Activated CD8-positive, alpha-beta T cell treated with anti-CD3 and anti-CD28 coated beads for 36 hours (primary cell): ENCODE measurements at regions not wholly inside any gene's neighbourhood (a gene's known extent, or its start where the extent isn't known, plus 50 kb on each side); places are given as distances from the start of the nearest gene placed in this dataset.
A peak's percentile ranks its signal among the peaks of the same experiment; 100 is the strongest.

Experiments used
- ATAC-seq: fragments of 200-7000 bp; cut with Tn5 transposase; one replicate; pipeline ENCODE4 v1.10.0; 2021; ENCODE audit warnings: mild to moderate bottlenecking, moderate library complexity
- CTCF ChIA-PET: fragments of 350-600 bp; sonication (Branson Sonifier 250); formaldehyde crosslinking; loops from one replicate; lab custom pipeline; 2021; ENCODE audit warnings: antibody characterized with exemption; lab: Charles Lee
- POLR2A ChIA-PET: fragments of 350-600 bp; sonication (Branson Sonifier 250); formaldehyde crosslinking; loops from one replicate; lab custom pipeline; 2021; ENCODE audit warnings: antibody characterized with exemption; lab: Charles Lee
- DNase-seq: peaks from one replicate; pipeline ENCODE4 v3.0.0-alpha.2; 2020
- H3K27ac Mint-ChIP-seq: one replicate; pipeline ENCODE4 v1.8.0; 2021; ENCODE audit warnings: mild to moderate bottlenecking, mixed read lengths
- H3K27me3 Mint-ChIP-seq: one replicate; pipeline ENCODE4 v1.8.0; 2021; ENCODE audit warnings: mixed read lengths
- H3K36me3 Mint-ChIP-seq: one replicate; pipeline ENCODE4 v1.8.0; 2021; ENCODE audit warnings: low read depth, mixed read lengths
- H3K4me1 Mint-ChIP-seq: one replicate; pipeline ENCODE4 v1.8.0; 2021; ENCODE audit warnings: low read depth, mixed read lengths
- H3K4me3 Mint-ChIP-seq: one replicate; pipeline ENCODE4 v1.8.0; 2021; ENCODE audit warnings: mild to moderate bottlenecking, moderate library complexity, mixed read lengths
- H3K9me3 Mint-ChIP-seq: one replicate; pipeline ENCODE4 v1.8.0; 2021; ENCODE audit warnings: mixed read lengths
- CTCF ChIP-seq: fragments of 200-600 bp; IDR thresholded peaks from one replicate; pipeline ENCODE4 v1.8.0; 2022; ENCODE audit warnings: antibody characterized with exemption, mild to moderate bottlenecking
- intact Hi-C: fragments of 100-400 bp; cut with micrococcal nuclease; formaldehyde crosslinking; loops from one replicate; pipeline ENCODE4 v1.10.0; 2022

DNA sequence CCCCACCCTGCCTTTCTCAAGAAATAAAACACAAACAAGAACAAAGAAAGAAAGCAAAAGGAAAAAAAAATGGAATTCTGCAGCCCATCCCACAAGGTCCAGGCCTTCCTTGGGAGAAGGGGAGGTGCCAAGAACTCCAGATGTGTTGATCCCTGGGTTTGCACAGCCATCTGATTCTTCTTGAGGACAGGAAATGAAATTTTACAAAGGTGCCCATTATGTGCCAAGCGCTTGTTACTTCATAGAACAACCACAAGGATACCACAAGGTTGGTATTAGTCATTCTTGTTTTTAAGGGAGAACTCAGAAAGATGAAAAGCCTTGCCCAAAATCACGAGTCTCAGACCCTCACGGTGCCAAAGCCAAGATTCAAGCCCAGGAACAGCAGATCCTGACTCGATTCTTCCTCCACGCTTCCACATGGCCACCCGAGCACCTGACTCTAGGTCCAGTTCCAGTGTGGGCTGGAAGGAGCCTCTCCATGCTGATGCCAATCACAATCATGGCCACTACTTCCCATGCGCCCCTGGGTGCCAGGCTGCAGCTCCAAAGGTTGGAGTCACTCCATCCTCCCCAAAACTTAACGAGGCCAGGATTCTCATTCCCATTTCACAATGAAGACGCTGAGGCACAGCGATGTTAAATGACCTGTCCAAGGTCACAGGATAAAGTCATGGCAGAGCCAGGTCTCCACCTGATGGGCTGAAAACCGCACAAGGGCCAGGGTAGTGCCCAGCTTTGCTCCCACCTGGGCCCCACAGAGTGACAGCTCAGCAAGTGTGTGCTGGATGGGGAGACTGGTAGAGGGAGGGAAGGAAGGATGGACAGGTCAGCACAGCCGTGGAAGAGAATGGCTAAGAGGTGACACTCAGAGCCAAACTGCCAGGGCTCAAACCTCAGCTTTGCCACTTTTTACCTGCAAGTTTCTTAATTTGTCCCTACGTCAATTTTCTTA lies 66.7 kb upstream of the TOP1 start:
- POLR2A ChIA-PET, result interaction anchor here (0.7 kb wide), 1 partner anchor 196 kb away, joined by 3 read pairs; no protein-coding TSS in a partner anchor
- no peak overlapping the region for H3K4me3 Mint-ChIP-seq
- DNase-seq, result no peak
- H3K27ac Mint-ChIP-seq, result no peak overlapping the region
- peak; percentile 44 for ATAC-seq
- TF ChIP-seq CTCF, result no peak
- H3K4me1 Mint-ChIP-seq, result peaks cover 8% of the 10 kb centered on the region
- CTCF ChIA-PET, result interaction anchor here (0.6 to 3.9 kb wide), 36 partner anchors 9 to 1088 kb away, joined by 3 to 71 read pairs (median 4); no protein-coding TSS in a partner anchor
- H3K9me3 Mint-ChIP-seq, result no peaks in the 10 kb centered on the region
- H3K27me3 Mint-ChIP-seq, result no peaks in the 10 kb centered on the region
- intact Hi-C loops, result loop anchor here (5.0 to 10.0 kb wide), 2 partner anchors 220 to 383 kb away; partner anchors contain the start of gene LPIN3
- no peaks in the 10 kb centered on the region for H3K36me3 Mint-ChIP-seq

GRCh38 chr20:40962733-40963504 lies 65.7 kb upstream of the TOP1 start:
- Mint-ChIP-seq H3K4me1 (peaks cover 8% of the 10 kb centered on the region), H3K4me3 (no peak overlapping the region), H3K36me3 (no peaks in the 10 kb centered on the region), H3K27me3 (no peaks in the 10 kb centered on the region), H3K27ac (no peak overlapping the region), H3K9me3 (no peaks in the 10 kb centered on the region)
- intact Hi-C loops, result loop anchor here (5.0 to 10.0 kb wide), 2 partner anchors 221 to 382 kb away; partner anchors contain the start of gene LPIN3
- ATAC-seq, result peak; percentile 89
- TF ChIP-seq CTCF, result peak; percentile 96
- POLR2A ChIA-PET, result no interaction called here
- DNase-seq, result peak; percentile 78
- CTCF ChIA-PET, result interaction anchor here (0.6 to 3.9 kb wide), 60 partner anchors 10 to 1089 kb away, joined by 3 to 71 read pairs (median 4); partner anchors contain the start of gene MAFB

DNA sequence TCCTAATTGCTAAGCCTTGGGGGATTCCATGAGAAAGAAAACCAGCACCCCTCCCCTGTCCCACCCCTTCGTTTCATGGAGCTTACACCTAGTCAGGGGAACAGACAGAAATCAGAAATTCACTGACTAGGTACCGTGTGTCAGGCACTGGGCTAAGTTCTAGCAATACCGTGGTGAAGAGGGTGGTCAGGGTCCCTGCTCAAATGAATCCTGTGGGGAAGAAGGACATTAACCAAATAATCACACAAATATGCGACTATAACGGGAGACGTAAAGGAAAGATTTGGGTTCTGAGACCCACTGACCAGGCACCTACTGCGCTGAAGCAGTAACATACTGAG lies 65.1 kb upstream of the TOP1 start:
- no peaks in the 10 kb centered on the region for H3K27me3 Mint-ChIP-seq
- TF ChIP-seq CTCF, result no peak
- H3K4me3 Mint-ChIP-seq, result no peak overlapping the region
- no peak for DNase-seq
- no peak for ATAC-seq
- POLR2A ChIA-PET, result no interaction called here
- no peak overlapping the region for H3K27ac Mint-ChIP-seq
- H3K9me3 Mint-ChIP-seq, result no peaks in the 10 kb centered on the region
- H3K4me1 Mint-ChIP-seq, result peaks cover 8% of the 10 kb centered on the region
- H3K36me3 Mint-ChIP-seq, result no peaks in the 10 kb centered on the region
- CTCF ChIA-PET, result interaction anchor here (0.6 to 3.9 kb wide), 52 partner anchors 10 to 1090 kb away, joined by 3 to 71 read pairs (median 4); partner anchors contain the start of gene MAFB
- intact Hi-C loops, result loop anchor here (5.0 to 10.0 kb wide), 2 partner anchors 221 to 381 kb away; partner anchors contain the start of gene LPIN3

GRCh38 chr20:40965671-40966070 lies 63.0 kb upstream of the TOP1 start:
- peaks cover 8% of the 10 kb centered on the region for H3K27me3 Mint-ChIP-seq
- ATAC-seq (no peak), DNase-seq (no peak)
- intact Hi-C loops, result loop anchor here (5.0 to 10.0 kb wide), 2 partner anchors 267 to 379 kb away; partner anchors contain the start of gene LPIN3
- H3K36me3 Mint-ChIP-seq, result no peaks in the 10 kb centered on the region
- H3K4me1 Mint-ChIP-seq, result peaks cover 19% of the 10 kb centered on the region
- no peak overlapping the region for H3K4me3 Mint-ChIP-seq
- ChIA-PET CTCF (interaction anchor here (1.0 to 3.1 kb wide), 7 partner anchors 12 to 224 kb away, joined by 3 to 12 read pairs (median 4); no protein-coding TSS in a partner anchor), POLR2A (no interaction called here)
- no peak for TF ChIP-seq CTCF
- no peaks in the 10 kb centered on the region for H3K9me3 Mint-ChIP-seq
- no peak overlapping the region for H3K27ac Mint-ChIP-seq
